ENCODE measurements at regions not wholly inside any gene's neighbourhood (a gene's known extent, or its start where the extent isn't known, plus 50 kb on each side); places are given as distances from the start of the nearest gene placed in this dataset.

DNA sequence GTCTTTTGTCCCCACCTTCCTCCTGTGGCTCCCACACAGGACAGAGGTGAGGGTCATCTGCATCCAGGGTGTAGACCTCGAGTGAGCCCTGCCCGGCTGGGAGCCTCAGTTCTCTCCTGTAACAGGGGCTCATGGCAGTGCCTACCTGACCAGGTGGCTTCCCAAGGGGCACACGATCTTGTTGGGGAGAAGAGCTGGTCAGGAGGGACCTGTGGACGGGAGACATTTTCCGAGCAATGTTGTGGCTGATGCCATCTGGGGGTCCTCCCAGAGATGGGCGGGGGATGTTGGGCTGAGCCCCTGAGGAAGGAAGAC is 51.9 kb downstream of the CEBPB start:
- no peak for DNase-seq (ENCODE audit: low spot score)

DNA sequence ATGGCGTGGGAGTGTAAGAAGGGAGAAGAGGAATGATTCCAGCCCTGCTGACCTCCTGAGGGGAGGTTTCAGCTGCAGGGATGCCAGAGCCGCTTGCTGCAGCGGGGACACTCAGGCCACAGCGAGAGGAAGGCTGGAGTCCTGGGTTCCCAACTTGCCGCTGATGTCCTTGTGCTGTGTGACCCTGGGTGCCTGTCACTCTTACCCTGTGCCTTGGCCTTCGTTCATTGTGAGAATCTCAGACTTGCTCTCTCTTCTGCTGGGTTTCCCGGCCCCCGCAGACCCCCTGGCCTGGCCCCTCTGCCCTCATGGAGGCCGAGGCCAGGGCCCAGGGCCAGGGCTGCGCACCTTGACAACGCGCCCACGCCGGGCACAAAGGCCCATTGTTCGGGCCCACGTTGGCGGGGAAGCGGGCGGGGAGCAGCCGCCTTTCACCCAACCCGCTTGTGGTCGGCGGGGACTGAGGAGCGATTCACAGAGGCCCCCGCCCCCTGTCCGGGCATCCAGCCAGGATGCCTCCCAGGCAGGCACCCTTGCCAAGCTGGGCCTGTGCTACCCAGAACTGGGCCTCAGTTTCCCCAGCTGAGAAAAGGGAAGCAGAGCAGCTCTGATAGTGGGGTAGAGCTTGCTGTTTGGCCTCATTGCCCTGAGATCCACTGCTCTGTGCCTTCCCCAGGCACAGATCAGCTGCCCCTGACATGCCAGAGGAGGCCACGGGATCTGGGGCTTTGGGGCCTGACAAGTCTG is 52.4 kb downstream of the CEBPB start:
- no peak for DNase-seq (ENCODE audit: low spot score)

DNA sequence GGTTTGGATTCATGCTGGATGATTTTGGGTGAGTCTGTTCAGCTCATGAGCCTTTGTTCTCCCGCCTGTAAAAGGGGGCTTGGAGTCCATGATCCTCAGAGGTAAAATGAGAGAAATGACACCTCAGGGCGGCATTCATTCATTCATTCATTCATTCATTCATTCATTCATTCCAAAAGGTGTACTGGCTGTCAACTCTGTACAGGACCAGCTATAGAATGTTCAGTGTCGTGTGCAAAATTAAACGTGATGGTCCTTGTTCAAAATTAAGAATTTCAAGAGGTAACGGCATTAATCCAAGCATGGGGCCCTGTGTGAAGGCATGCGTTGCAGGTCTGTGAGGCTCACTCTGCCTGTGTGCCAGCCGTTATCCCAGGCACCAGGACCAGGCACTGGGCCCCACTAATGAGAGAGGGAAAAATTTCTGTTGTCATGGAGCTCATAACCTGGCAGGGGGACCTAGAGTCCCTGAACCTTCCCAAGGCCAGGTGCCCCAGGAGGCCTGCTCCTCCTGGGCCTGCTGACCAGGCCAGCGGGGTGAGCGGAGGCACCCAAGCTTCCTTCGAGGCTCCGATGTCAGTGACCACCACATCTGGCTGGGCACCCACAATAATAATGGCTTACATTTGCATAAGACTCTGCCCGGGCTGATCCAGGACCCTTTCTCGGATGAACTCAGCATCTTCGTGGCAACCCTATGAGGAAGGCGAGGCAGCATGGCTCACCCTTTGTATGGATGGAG is 53.2 kb downstream of the CEBPB start:
- no peak for DNase-seq (ENCODE audit: low spot score)

DNA sequence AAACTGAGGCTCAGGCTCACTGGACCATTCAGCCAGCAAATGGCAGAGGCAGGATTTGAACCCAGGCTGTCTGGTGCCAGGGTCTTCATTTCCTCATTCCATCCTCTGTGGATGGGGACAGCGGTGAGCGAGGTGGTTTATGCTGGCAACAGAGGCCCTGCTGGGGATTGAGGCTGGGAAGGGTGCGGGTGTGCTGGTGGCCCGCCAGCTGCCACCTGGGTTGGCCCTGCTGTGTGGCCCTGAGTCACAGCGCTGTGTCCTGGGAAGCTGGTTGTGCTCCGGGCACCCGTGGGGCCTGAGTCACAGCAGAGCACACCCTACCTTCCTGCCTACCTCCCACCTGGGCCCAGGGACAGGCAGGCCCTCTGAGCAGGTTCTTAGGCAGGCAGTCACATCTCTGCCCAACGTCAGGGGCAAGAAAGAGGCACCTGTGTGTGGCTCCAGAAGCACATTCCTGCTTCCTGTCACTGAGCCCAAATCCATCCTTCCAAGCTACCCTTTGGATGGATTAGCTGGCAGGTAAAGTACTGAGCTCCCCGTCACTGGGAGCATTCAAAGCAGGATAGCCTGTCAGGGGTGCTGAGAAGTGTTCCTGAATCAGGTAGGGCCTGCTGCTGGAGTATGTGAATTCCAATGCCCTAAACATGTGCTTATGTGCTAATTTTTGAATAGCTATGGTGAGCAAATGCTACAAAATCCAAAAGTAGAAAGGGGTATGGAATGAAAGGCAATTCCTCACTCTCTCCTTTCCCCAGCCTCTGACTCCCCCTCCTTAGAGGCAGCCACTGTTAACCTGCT is 53.9 kb downstream of the CEBPB start:
- no peak for DNase-seq (ENCODE audit: low spot score)

DNA sequence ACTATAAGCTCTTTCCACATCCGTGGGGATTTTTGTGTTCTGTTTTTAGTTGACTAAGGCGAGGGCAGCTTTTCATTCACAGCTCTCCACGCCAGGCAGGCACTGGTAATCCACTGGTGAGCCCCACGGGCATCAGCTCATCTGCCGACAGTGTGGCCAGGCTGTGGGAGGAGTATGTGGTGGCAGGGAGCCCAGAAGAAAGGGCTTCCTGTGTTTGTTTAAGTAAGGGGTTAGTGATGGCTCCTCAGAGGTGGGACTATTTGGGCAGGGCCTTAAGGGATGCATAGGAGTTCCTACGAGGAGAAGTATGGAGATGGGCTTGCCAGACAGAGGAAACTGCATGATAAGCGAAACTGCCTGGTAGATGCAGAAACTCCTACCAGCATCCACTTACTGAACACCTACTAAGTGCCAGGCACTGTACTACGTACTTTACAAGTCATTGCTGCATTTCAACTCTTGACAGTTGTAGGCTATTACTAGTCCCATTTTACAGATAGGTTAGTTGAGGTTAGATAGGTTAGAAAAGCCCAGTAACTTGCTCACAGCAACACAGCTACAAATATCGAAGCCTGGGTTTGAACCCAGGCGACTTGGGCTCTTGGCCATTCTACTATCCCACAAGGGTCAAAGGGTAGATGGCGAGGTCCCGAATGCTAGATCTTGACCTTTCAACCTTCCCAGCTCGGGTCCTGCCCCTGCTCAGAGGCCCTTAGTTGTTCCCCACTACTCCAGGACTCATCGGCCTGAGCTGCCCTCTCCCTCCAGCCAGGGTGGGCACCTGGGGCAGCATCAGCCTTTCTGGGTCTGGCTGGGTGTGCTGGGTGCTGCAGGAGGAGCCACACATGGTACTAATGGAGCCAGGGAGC is 55.1 kb downstream of the CEBPB start:
- DNase-seq (ENCODE audit: low spot score) = no peak

DNA sequence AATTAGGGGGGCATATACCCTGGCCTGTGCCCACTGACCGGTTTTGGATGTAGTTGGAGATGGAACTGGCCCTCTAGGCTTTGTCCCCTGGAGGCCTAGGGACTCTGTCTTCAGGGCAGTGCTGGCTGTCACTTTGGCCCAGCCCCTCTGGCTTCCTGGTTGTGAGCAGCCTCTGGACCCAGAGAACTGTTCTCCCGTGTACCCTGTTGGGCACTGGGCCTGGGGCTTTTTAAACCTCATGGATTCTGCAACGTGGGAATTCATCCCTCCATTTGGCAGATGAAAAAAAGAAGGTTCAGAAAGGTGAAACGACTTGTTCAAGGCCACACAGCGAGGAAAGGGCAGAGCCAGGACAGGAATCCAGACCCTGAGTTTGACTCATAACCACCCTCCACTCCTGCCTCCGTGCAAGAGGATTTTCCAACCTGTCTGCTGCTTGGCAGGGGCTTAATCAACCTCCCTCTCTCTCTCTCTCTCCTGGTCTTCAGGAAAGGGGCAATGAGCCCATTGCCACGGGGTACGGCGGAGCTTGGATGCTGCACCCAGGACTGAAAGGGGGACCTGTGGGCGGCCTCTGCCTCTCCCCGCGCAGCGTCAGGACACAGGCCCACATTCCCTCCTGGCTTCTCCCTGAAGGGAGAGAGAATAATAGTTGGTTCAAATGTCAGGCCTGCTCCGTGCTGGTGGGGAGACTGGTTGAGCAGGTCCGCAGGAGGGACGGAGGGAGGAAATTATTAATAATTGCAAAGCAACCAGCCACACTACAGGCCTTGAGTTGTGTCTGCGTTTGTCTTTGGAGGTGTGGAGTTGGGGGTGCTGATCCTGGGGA is 56.0 kb downstream of the CEBPB start:
- no peak for DNase-seq (ENCODE audit: low spot score)

DNA sequence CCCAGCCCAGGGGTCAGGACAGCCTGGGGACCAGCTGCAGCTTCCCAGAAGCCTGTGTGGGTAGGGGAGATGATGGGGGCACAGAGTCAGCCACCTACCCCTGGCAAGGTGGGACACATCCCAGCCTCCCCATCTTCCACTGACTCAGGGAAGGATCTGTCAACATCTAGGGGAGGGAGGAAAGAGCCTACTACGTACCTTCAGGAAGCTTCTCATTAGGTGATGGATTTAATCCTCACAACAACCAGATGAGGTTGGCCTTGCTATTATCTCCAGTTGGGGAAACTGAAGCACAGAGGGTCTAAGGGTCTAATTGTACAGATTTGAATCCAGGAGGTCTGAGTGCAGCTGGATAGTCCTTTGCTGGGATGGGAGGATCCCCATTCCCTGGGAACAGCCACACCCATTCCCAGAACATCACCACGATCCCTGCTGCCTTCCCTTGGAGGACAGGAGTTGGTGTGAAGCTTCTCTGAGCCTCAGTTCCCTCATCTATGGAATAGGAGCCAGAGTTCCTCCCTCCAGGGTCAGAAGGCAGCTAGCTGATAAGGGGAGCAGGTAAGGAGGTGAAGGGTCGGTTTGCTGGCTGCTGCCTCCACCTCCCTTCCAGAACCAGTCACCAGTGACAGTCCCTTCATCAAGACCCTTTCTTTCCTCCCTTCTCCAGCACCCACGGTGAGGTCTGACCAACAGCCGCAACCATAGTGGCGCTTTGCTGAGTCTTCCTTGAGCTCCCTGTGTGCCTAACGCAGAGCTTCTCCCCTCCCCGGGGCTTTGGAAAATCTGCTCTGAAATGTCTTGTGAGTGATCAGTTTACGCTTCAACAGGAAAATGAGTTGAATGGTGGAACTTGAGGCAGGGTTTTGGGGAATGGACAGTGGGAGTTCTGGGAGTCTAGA is 56.8 kb downstream of the CEBPB start:
- no peak for DNase-seq (ENCODE audit: low spot score)

DNA sequence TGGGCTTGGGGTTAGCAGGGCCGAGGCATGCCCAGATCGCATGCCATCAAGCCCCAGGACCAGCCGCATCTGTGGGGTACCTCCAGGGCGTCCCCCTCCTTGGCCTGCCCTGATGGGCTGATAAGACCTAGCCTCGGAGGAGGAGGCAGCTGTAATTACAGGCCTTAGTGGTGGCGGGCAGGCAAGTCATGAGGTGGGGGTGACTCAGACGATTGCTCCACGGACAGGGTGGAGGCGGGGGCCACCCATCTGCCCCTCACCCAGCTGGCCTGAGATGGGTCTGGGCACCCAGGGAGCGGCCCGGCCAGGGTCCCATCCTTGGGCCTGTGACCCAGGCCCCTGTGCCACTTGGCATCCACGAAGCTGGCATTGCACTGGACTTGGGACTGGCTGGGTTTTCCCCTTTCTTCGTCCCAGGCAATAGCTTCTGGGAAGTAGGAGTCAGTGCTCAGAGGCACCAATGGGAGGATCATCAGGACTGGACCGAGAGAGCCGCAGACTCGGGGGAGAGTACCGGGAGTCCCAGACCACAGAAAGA is 57.5 kb downstream of the CEBPB start:
- DNase-seq (ENCODE audit: low spot score) = no peak

DNA sequence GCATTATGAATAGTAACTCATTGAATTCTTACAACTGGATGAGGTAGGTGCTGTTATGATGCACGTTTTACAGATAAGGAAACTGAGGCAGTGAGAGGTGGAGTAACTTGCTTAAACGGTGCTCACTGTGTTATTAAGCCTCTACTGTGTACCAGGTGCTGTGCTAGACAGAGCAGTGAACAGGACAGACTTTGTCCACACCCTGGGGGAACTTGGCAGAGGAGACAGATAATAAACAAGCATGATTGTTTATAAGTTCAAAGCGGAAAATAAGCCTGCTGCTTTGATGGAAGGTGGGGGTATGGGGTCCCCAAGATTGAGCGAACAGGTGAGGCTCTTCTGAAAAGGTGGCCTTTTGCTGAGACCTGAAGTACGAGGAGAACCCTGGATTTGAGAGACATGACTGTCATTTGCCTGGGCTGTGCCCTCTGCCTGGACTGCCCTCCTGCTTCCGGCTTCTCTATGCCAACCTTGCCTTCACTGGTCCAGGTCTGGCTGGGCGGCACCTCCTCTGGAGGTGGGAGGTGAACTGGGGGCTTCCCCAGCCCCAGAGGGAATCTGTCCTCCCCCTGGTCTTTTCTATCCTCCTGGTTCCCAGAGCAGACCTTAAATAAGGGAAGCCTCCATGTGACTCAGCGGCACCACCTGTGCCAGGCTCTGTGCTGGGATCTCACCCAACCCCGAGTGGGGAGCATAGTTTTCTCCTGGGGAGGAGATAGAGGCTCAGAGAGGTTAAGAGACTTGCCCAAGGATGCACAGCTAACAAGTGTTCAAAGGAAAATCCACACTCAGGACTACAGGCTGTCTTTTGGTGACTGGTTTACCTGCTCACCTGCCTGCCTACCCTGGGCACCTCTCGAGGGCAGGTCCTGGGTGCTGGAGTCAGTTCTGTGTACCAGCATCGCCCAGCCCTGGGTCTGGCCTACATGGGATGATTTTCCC is 59.1 kb downstream of the CEBPB start:
- no peak for DNase-seq (ENCODE audit: low spot score)

DNA sequence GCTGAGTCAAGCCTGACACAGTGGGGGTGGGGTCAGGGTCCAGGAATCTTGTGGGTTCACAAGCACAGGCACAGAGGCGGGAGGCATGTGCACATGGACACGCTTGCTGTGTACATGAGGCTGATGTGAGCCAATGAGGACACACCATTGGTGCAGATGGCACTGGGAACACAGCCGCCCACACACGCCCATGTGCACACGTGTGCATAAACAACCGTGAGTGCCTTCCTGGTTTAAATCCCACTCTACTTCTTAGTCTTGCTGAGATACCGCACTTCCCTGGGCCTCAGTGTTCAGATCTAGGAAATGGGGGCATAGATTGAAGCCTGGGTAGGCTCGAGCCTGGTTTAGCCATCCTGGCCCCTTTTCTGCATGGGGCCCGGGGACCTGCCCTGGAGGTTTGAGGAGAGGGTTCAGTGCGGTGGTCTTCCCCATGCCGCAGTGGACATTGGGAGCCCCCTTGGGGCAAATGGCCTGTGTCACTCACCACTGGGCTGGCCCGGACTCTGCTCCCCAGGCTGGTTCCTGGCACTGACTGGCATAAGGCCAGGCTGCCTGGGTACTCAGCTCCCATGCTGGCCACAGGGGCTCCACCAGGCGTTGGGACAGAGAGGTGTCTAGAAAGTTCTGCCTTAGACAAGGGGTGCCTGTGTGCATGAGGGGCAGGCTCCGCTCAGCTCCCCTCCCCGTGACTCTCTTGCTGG is 60.2 kb downstream of the CEBPB start:
- DNase-seq (ENCODE audit: low spot score) = no peak

DNA sequence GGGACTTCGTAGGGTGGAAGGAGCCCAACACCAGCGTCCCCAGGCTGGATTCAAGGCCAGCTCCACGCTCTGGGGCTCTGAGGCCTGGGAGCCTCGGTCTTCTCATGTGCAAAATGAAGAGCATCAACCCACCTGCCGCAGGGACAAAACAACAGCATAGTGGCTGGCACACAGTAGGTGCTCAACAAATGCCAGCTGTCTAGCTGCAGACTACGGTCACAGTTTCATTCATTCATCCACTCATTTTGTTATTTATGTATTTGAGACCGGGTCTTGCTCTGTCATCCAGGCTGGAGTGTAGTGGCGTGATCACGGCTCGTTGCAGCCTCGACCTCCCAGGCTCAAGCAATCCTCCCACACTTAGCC is 60.7 kb downstream of the CEBPB start:
- no peak for DNase-seq (ENCODE audit: low spot score)

DNA sequence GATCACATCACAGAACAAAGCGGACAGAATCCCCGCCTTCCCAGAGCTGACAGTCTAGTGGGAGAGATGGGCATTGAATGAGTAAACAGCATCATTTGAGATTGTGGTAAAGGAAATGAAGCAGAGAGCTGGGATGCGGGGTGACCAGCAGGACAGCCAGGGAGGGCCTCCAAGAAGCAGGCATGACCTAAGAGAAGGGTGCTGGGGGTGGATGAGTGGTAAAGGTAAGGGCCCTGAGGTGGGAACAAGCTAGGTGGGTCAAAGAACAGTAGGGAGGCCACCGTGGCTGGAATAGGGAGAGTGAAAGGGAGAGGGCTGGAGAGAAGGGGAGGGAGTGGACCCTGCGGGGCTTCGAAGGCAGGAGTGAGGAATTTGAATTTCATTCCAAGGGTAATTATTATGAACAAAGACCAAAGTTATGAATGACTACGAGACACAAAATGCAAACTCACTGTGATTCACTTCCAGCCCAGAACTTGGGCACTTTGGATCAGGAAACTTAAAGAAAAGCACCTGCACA is 61.4 kb downstream of the CEBPB start:
- DNase-seq (ENCODE audit: low spot score) = no peak

DNA sequence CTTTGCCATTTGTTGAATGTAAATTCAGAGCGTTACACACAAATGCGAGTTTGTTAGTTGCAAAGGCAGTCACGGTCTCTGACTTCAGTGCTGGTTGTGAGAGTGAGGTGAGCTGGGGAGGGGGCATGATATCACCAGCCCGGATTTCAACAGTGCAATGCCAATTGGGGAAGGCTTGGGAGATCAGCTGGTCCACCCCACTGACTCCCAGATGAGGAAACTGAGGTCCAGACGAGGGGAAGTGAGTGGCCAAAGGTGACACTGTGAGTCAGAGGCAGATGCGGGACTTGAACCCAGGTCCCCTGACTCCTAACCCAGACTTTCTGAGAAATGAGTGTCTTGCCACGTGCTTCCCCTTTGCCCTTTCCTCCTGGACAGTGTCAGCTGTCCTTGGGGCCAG is 62.1 kb downstream of the CEBPB start:
- DNase-seq (ENCODE audit: low spot score) = no peak

DNA sequence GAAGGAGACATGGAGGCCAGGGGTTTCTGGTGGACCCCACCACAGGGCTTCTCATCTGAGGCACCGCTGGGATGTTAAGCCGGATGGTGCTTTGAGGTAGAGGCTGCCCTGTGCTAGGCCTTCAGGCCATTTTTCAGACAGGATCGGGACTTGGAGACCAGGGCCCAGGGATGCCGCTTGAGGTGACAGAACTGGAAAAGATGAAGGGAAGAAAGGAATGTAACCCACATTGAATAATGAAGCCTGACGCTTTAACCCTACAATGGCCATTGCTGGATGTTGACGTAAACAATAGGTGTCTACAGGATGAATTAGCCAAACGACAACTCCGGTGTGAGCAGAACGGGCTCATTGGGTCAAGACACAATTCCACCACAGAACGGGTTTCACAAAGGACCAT is 62.5 kb downstream of the CEBPB start:
- DNase-seq (ENCODE audit: low spot score) = no peak

DNA sequence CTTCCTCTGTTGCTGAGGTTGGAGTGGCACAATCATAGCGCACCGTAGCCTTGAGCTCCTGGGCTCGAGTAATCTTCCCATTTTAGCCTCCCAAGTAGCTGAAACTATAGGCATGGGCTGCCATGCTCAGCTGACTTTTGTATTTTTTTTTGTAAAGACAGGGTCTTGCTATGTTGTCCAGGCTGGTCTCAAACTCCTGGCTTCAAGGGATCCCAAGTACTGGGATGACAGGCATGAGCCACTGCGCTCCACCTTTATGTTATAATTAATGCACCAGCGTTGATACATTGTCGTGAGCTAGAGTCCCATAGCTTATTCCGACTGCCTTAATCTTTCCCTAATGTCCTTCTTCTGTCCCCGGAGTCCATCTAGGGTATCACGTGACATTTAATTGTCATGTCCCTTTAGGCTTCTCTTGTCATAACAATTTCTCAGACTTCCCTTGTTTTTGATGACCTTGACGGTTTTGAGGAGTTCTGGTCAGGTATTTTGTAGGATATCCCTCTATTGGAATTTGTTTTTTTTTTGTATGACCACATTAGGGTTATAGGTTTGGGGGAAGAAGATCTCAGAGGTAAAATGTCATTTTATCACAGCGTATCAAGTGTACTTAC is 63.9 kb downstream of the CEBPB start:
- no peak for DNase-seq (ENCODE audit: low spot score)

DNA sequence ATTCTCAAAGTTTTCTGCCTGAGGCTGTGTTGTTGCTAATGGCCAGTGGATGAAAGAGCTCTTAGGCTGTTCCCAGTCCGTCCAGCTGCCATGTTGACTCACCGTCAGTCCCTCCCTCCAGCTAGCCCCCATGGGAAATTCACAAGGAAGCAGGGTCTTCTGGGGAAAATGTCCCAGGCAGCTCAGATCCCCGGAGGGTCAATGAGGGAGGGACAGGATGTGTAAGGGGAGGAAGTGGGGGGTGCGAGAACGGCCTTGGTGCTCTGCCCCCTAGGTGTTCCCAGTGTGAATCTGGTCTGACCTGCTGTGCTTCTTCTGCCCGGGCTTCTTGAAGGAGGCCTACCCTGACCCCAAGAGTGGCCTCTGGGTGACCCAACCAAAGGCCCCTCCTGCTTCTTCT is 65.9 kb downstream of the CEBPB start:
- no peak for DNase-seq (ENCODE audit: low spot score)

DNA sequence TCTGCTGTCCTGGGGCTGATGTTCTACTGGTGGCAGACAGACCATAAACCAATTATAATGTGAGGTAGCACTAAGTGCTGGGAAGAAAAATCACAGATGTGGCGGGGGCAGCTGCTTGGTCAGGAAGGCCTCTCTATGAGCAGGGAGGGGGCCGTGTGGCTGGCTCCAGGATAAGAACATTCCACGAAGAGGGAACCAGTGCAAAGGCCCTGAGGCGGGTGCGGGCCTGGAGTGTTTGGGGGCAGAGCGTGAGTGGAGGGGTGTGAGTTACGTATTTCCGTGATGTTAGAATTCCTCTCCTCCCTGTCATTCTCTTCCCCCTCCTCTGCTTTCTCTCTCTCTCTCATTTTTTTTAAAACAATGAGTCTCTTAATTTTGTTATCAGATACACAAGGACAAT is 67.2 kb downstream of the CEBPB start:
- no peak for DNase-seq (ENCODE audit: low spot score)

Measured in CD4-positive, alpha-beta T cell treated with Interleukin-15 for 4 hours (primary cell).